ENCODE measurements at regions not wholly inside any gene's neighbourhood (a gene's known extent, or its start where the extent isn't known, plus 50 kb on each side); places are given as distances from the start of the nearest gene placed in this dataset.

DNA sequence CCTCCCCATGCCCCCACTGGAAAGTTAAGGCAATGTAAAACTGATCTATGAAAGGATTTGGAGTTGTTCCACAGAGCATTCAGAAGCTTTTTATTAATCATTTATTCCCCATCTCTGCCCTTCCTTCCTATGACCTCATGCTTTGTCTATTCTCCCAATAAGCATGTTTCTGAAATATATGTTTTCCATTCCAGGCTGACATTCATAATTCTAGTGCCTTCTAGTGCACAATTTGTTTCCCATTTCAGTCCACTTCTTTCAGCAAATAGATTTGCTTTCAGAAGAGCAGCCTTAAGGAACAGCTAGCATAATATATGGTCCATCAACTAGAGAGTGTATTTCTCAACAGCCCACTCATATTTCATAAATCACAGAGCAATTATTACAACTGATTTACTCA lies 77.1 kb upstream of the ATXN3L start (continued):
- TF ChIP-seq KAT7 (CRISPR knock-in tag; IDR thresholded peaks at IDR 0.05; ENCODE audit: borderline replicate concordance), result no peak

DNA sequence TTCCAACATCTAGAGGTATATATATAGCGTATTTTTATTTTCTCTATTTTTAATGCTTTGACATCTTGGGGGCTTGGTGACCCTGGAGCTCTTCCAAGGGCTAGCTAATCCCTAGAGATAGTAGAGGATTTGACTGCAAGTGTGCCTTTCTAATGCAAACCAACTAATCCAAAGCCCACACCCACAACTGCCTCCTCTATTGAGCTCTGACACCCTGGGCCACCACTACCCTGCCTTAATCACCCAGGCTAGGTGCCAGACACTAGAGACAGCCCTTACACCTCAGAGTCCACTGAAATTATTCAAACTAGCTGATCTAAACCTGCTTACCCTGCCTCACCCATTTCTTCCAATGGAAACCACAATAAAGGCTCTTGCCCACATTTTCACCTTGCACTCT lies 69.6 kb upstream of the ATXN3L start:
- ChIA-PET POLR2A (no interaction called here), CTCF (no interaction called here)
- 0 out of 2 replicates have a peak, but pooled peaks cover 5% of the 10 kb centered on the region for H3K36me3 Mint-ChIP-seq
- no peak overlapping the region for H3K4me3 Mint-ChIP-seq
- ATAC-seq (no peak; the same call in 1 of the 2 replicates), DNase-seq (ENCODE audit: low spot score) (no peak)
- no peaks in the 10 kb centered on the region for H3K27me3 Mint-ChIP-seq (ENCODE audit: low read depth)
- TF ChIP-seq, protein P1, sequence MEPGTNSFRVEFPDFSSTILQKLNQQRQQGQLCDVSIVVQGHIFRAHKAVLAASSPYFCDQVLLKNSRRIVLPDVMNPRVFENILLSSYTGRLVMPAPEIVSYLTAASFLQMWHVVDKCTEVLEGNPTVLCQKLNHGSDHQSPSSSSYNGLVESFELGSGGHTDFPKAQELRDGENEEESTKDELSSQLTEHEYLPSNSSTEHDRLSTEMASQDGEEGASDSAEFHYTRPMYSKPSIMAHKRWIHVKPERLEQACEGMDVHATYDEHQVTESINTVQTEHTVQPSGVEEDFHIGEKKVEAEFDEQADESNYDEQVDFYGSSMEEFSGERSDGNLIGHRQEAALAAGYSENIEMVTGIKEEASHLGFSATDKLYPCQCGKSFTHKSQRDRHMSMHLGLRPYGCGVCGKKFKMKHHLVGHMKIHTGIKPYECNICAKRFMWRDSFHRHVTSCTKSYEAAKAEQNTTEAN (CRISPR knock-in tag; IDR thresholded peaks at IDR 0.05), result no peak
- TF ChIP-seq JUN (CRISPR knock-in tag; IDR thresholded peaks at IDR 0.05) (no peak), OVOL2 (CRISPR knock-in tag; IDR thresholded peaks at IDR 0.05; ENCODE audit: borderline replicate concordance) (no peak), CREM (CRISPR knock-in tag; IDR thresholded peaks at IDR 0.05) (no peak), SMAD4 (CRISPR knock-in tag; IDR thresholded peaks at IDR 0.05) (no peak), NR3C1 (CRISPR knock-in tag; conservative IDR thresholded peaks at IDR 0.05; ENCODE audit: low read depth) (no peak), ZNF416 (CRISPR knock-in tag; IDR thresholded peaks at IDR 0.05) (no peak), FOXK1 (CRISPR knock-in tag; IDR thresholded peaks at IDR 0.05) (no peak), RELA (CRISPR knock-in tag; IDR thresholded peaks at IDR 0.05; ENCODE audit: borderline replicate concordance) (no peak), JAZF1 (CRISPR knock-in tag; IDR thresholded peaks at IDR 0.05) (no peak), ELF4 (CRISPR knock-in tag; IDR thresholded peaks at IDR 0.05; ENCODE audit: low read depth) (no peak), NR2C2 (CRISPR knock-in tag; IDR thresholded peaks at IDR 0.05) (no peak)
- TF ChIP-seq, protein P2, sequence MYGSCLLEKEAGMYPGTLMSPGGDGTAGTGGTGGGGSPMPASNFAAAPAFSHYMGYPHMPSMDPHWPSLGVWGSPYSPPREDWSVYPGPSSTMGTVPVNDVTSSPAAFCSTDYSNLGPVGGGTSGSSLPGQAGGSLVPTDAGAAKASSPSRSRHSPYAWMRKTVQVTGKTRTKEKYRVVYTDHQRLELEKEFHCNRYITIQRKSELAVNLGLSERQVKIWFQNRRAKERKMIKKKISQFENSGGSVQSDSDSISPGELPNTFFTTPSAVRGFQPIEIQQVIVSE (CRISPR knock-in tag; IDR thresholded peaks at IDR 0.05; ENCODE audit: borderline replicate concordance), result no peak
- TF ChIP-seq, protein P3, sequence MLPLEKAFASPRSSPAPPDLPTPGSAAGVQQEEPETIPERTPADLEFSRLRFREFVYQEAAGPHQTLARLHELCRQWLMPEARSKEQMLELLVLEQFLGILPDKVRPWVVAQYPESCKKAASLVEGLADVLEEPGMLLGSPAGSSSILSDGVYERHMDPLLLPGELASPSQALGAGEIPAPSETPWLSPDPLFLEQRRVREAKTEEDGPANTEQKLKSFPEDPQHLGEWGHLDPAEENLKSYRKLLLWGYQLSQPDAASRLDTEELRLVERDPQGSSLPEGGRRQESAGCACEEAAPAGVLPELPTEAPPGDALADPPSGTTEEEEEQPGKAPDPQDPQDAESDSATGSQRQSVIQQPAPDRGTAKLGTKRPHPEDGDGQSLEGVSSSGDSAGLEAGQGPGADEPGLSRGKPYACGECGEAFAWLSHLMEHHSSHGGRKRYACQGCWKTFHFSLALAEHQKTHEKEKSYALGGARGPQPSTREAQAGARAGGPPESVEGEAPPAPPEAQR (CRISPR knock-in tag; IDR thresholded peaks at IDR 0.05), result no peak
- TF ChIP-seq, protein P4, sequence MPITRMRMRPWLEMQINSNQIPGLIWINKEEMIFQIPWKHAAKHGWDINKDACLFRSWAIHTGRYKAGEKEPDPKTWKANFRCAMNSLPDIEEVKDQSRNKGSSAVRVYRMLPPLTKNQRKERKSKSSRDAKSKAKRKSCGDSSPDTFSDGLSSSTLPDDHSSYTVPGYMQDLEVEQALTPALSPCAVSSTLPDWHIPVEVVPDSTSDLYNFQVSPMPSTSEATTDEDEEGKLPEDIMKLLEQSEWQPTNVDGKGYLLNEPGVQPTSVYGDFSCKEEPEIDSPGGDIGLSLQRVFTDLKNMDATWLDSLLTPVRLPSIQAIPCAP (CRISPR knock-in tag; IDR thresholded peaks at IDR 0.05), result no peak
- TF ChIP-seq, protein P5, sequence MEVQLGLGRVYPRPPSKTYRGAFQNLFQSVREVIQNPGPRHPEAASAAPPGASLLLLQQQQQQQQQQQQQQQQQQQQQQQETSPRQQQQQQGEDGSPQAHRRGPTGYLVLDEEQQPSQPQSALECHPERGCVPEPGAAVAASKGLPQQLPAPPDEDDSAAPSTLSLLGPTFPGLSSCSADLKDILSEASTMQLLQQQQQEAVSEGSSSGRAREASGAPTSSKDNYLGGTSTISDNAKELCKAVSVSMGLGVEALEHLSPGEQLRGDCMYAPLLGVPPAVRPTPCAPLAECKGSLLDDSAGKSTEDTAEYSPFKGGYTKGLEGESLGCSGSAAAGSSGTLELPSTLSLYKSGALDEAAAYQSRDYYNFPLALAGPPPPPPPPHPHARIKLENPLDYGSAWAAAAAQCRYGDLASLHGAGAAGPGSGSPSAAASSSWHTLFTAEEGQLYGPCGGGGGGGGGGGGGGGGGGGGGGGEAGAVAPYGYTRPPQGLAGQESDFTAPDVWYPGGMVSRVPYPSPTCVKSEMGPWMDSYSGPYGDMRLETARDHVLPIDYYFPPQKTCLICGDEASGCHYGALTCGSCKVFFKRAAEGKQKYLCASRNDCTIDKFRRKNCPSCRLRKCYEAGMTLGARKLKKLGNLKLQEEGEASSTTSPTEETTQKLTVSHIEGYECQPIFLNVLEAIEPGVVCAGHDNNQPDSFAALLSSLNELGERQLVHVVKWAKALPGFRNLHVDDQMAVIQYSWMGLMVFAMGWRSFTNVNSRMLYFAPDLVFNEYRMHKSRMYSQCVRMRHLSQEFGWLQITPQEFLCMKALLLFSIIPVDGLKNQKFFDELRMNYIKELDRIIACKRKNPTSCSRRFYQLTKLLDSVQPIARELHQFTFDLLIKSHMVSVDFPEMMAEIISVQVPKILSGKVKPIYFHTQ (CRISPR knock-in tag; IDR thresholded peaks at IDR 0.05), result no peak
- TF ChIP-seq, protein P6, sequence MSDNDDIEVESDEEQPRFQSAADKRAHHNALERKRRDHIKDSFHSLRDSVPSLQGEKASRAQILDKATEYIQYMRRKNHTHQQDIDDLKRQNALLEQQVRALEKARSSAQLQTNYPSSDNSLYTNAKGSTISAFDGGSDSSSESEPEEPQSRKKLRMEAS (CRISPR knock-in tag; IDR thresholded peaks at IDR 0.05), result no peak
- TF ChIP-seq, protein P7, sequence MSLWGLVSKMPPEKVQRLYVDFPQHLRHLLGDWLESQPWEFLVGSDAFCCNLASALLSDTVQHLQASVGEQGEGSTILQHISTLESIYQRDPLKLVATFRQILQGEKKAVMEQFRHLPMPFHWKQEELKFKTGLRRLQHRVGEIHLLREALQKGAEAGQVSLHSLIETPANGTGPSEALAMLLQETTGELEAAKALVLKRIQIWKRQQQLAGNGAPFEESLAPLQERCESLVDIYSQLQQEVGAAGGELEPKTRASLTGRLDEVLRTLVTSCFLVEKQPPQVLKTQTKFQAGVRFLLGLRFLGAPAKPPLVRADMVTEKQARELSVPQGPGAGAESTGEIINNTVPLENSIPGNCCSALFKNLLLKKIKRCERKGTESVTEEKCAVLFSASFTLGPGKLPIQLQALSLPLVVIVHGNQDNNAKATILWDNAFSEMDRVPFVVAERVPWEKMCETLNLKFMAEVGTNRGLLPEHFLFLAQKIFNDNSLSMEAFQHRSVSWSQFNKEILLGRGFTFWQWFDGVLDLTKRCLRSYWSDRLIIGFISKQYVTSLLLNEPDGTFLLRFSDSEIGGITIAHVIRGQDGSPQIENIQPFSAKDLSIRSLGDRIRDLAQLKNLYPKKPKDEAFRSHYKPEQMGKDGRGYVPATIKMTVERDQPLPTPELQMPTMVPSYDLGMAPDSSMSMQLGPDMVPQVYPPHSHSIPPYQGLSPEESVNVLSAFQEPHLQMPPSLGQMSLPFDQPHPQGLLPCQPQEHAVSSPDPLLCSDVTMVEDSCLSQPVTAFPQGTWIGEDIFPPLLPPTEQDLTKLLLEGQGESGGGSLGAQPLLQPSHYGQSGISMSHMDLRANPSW (CRISPR knock-in tag; conservative IDR thresholded peaks at IDR 0.05; ENCODE audit: low read depth), result no peak
- TF ChIP-seq, protein P8, sequence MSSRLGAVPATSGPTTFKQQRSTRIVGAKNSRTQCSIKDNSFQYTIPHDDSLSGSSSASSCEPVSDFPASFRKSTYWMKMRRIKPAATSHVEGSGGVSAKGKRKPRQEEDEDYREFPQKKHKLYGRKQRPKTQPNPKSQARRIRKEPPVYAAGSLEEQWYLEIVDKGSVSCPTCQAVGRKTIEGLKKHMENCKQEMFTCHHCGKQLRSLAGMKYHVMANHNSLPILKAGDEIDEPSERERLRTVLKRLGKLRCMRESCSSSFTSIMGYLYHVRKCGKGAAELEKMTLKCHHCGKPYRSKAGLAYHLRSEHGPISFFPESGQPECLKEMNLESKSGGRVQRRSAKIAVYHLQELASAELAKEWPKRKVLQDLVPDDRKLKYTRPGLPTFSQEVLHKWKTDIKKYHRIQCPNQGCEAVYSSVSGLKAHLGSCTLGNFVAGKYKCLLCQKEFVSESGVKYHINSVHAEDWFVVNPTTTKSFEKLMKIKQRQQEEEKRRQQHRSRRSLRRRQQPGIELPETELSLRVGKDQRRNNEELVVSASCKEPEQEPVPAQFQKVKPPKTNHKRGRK (CRISPR knock-in tag; IDR thresholded peaks at IDR 0.05; ENCODE audit: borderline replicate concordance), result no peak
- TF ChIP-seq, protein P9, sequence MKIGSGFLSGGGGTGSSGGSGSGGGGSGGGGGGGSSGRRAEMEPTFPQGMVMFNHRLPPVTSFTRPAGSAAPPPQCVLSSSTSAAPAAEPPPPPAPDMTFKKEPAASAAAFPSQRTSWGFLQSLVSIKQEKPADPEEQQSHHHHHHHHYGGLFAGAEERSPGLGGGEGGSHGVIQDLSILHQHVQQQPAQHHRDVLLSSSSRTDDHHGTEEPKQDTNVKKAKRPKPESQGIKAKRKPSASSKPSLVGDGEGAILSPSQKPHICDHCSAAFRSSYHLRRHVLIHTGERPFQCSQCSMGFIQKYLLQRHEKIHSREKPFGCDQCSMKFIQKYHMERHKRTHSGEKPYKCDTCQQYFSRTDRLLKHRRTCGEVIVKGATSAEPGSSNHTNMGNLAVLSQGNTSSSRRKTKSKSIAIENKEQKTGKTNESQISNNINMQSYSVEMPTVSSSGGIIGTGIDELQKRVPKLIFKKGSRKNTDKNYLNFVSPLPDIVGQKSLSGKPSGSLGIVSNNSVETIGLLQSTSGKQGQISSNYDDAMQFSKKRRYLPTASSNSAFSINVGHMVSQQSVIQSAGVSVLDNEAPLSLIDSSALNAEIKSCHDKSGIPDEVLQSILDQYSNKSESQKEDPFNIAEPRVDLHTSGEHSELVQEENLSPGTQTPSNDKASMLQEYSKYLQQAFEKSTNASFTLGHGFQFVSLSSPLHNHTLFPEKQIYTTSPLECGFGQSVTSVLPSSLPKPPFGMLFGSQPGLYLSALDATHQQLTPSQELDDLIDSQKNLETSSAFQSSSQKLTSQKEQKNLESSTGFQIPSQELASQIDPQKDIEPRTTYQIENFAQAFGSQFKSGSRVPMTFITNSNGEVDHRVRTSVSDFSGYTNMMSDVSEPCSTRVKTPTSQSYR (CRISPR knock-in tag; IDR thresholded peaks at IDR 0.05), result no peak
- no peak overlapping the region for H3K27ac Mint-ChIP-seq
- peaks cover 9% of the 10 kb centered on the region for H3K9me3 Mint-ChIP-seq
- H3K4me1 Mint-ChIP-seq, result peaks cover 12% of the 10 kb centered on the region
